ENCODE measurements at regions not wholly inside any gene's neighbourhood (a gene's known extent, or its start where the extent isn't known, plus 50 kb on each side); places are given as distances from the start of the nearest gene placed in this dataset.

DNA sequence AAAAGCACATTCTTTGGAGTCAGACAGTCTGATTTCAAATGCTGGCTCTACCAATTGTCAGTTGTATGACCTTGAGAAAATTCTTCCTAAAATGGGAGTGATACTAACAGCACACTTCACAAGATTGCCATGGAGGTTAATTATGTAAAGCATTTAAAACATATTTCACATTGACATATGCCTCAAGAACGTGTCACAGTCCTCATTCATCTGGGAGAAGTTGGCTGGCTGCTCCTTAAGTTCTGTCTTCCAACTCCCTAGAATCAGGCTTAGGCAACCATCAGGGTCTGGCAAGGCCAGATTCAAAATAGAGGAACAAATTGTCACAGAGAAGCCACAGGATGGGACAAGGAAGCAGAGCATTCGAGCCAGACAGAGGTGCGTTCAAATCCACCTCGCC lies 228.0 kb upstream of the RND3 start:
- TF ChIP-seq, protein P1, sequence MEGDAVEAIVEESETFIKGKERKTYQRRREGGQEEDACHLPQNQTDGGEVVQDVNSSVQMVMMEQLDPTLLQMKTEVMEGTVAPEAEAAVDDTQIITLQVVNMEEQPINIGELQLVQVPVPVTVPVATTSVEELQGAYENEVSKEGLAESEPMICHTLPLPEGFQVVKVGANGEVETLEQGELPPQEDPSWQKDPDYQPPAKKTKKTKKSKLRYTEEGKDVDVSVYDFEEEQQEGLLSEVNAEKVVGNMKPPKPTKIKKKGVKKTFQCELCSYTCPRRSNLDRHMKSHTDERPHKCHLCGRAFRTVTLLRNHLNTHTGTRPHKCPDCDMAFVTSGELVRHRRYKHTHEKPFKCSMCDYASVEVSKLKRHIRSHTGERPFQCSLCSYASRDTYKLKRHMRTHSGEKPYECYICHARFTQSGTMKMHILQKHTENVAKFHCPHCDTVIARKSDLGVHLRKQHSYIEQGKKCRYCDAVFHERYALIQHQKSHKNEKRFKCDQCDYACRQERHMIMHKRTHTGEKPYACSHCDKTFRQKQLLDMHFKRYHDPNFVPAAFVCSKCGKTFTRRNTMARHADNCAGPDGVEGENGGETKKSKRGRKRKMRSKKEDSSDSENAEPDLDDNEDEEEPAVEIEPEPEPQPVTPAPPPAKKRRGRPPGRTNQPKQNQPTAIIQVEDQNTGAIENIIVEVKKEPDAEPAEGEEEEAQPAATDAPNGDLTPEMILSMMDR (IDR thresholded peaks at IDR 0.05; ENCODE audit: insufficient read depth, low read depth, low read length), result no peak
- no peak for TF ChIP-seq EZH2 (IDR thresholded peaks at IDR 0.05; ENCODE audit: insufficient read depth, low read length)

All from astrocyte (in vitro differentiated cells and primary cell).